GM23248 (cell line): ENCODE measurements at regions not wholly inside any gene's neighbourhood (a gene's known extent, or its start where the extent isn't known, plus 50 kb on each side); places are given as distances from the start of the nearest gene placed in this dataset.

Experiments
- DNase-seq: peaks from one replicate; pipeline ENCODE4 v3.0.0-alpha.2; 2015
- H2AFZ ChIP-seq: fragments of 200-600 bp; sonication (generic); 2 replicates; pipeline ENCODE4 v1.6.1; 2016; ENCODE audit warnings: antibody characterized with exemption
- H3F3A ChIP-seq: fragments of 200-600 bp; sonication (generic); 2 replicates; pipeline ENCODE4 v1.6.1; 2016; ENCODE audit warnings: mild to moderate bottlenecking, antibody characterized with exemption, mixed run types; ENCODE audit not compliant: insufficient read depth
- H3K27ac ChIP-seq: fragments of 200-600 bp; sonication (generic); 2 replicates; pipeline ENCODE4 v1.5.1; 2016; ENCODE audit warnings: mild to moderate bottlenecking
- H3K27me3 ChIP-seq: fragments of 200-600 bp; sonication (generic); replicated peaks from 2 replicates; pipeline ENCODE4 v1.6.1; 2016; ENCODE audit warnings: mild to moderate bottlenecking; ENCODE audit not compliant: insufficient read depth
- H3K36me3 ChIP-seq: fragments of 200-600 bp; sonication (generic); 2 replicates; pipeline ENCODE4 v1.6.1; 2016; ENCODE audit warnings: low read depth, mild to moderate bottlenecking
- H3K4me1 ChIP-seq: fragments of 200-600 bp; sonication (generic); 2 replicates; pipeline ENCODE4 v1.6.1; 2016; ENCODE audit warnings: mild to moderate bottlenecking; ENCODE audit not compliant: insufficient read depth
- H3K4me2 ChIP-seq: fragments of 200-600 bp; sonication (generic); one replicate; pipeline ENCODE4 v1.6.1; 2016; ENCODE audit warnings: mild to moderate bottlenecking; ENCODE audit not compliant: unreplicated experiment
- H3K4me3 ChIP-seq: fragments of 200-600 bp; sonication (generic); 2 replicates; pipeline ENCODE4 v1.5.1; 2016; ENCODE audit warnings: mild to moderate bottlenecking
- H3K79me2 ChIP-seq: fragments of 200-600 bp; sonication (generic); 2 replicates; pipeline ENCODE4 v1.6.1; 2016; ENCODE audit warnings: mild to moderate bottlenecking; ENCODE audit not compliant: insufficient read depth
- H3K9ac ChIP-seq: fragments of 200-600 bp; sonication (generic); 2 replicates; pipeline ENCODE4 v1.6.1; 2016; ENCODE audit warnings: mild to moderate bottlenecking
- H3K9me2 ChIP-seq: fragments of 200-600 bp; sonication (generic); 2 replicates; pipeline ENCODE4 v1.6.1; 2016; ENCODE audit warnings: mixed run types, mild to moderate bottlenecking, moderate library complexity; ENCODE audit not compliant: insufficient read depth
- H3K9me3 ChIP-seq: fragments of 200-600 bp; sonication (generic); one replicate; pipeline ENCODE4 v1.6.1; 2017; ENCODE audit warnings: low read depth
- H4K20me1 ChIP-seq: fragments of 200-600 bp; sonication (generic); 2 replicates; pipeline ENCODE4 v1.6.0; 2016; ENCODE audit not compliant: insufficient read depth
- EZH2 ChIP-seq: fragments of 200-600 bp; sonication (generic); IDR thresholded peaks from 2 replicates; pipeline ENCODE4 v1.6.1; 2018; ENCODE audit warnings: antibody characterized with exemption, mild to moderate bottlenecking; ENCODE audit not compliant: insufficient read depth, poor library complexity, severe bottlenecking
- EZH2phosphoT487 ChIP-seq: fragments of 200-600 bp; sonication (generic); IDR thresholded peaks from 2 replicates; pipeline ENCODE4 v1.6.1; 2018; ENCODE audit warnings: antibody characterized with exemption, moderate library complexity, mild to moderate bottlenecking, low read depth; ENCODE audit not compliant: insufficient read depth
- WGBS, 2 experiments: methylation state at CpG; one replicate each; pipeline ENCODE4 v1.1.6; 2015 to 2017; ENCODE audit warnings: low lambda C conversion rate in 2 of 2, low coverage in 1 of 2; ENCODE audit errors: missing lambda C conversion rate in 2 of 2; 5-methylcytosine and 5-hydroxymethylcytosine counted together
- in situ Hi-C: fragments of 300-500 bp; cut with MboI; formaldehyde crosslinking; loops from 2 replicates; pipeline ENCODE4 v1.15.0; 2020

DNA sequence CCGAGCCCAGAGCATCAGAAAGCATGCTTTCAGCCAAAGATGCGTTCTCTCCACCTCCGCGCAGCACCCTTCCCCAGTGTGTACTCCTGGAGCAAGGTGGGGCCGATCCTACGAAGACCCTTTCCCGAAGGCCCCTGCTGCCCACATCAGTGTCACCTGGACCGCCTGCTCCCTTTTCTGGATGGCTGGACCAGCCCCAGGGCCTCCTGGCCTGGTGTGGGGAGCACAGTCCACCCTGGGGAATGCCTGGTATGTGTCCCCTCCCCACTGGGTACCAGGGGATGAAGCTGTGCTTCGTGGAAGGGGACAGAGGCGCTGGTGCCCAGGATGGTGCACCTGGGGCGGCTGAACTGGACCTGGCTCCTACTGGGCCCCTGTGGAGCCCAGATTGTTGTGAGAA is 173.8 kb downstream of the SEC14L1 start:
- Histone ChIP-seq H3K27me3 (no peaks in the 10 kb centered on the region), H3K79me2 (peaks cover 6% of the 10 kb centered on the region; the same call in 1 of the 2 replicates), H2AFZ (no peak overlapping the region), H3F3A (peaks cover 26% of the 10 kb centered on the region), H3K4me2 (no peak overlapping the region), H4K20me1 (no peaks in the 10 kb centered on the region), H3K9ac (no peak overlapping the region), H3K36me3 (no peaks in the 10 kb centered on the region), H3K9me2 (no peaks in the 10 kb centered on the region), H3K4me3 (no peak overlapping the region), H3K27ac (no peak overlapping the region), H3K9me3 (no peaks in the 10 kb centered on the region), H3K4me1 (peaks cover 41% of the 10 kb centered on the region)
- no peak for DNase-seq
- TF ChIP-seq EZH2phosphoT487 (no peak), EZH2 (no peak)
- 92 to 96% methylated on average over 11 of the region's 11 CpGs for WGBS, 2 experiments
- in situ Hi-C loops, result no loop called here

DNA sequence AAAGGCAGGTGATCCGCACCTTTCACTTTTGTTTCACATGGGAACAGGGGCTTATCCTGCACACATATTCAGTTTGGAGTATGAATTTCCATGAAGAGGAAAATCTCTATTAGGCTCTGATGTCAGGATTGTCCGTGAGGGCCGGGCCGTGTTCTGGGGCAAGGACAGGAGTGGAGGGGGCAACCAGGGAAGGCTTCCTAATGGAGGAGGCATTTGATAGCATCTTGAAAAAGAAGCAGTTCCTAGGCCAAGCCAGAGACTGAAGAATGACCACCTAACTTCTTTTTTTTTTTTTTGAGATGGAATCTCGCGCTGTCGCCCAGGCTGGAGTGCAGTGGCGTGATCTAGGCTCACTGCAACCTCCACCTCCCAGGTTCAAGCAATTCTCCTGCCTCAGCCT is 174.2 kb downstream of the SEC14L1 start:
- no peak overlapping the region for H3K4me3 ChIP-seq
- H3K27me3 ChIP-seq, result no peaks in the 10 kb centered on the region
- 97 to 100% methylated on average over 8 of the region's 8 CpGs for WGBS, 2 experiments
- in situ Hi-C loops, result no loop called here
- H2AFZ ChIP-seq, result no peak overlapping the region
- peaks cover 25% of the 10 kb centered on the region for H3F3A ChIP-seq
- no peak overlapping the region for H3K4me2 ChIP-seq
- H3K9ac ChIP-seq, result no peak overlapping the region
- no peak for TF ChIP-seq EZH2phosphoT487
- TF ChIP-seq EZH2, result no peak
- no peaks in the 10 kb centered on the region for H4K20me1 ChIP-seq
- H3K9me3 ChIP-seq, result no peaks in the 10 kb centered on the region
- peaks cover 37% of the 10 kb centered on the region for H3K4me1 ChIP-seq
- peaks cover 6% of the 10 kb centered on the region; the same call in 1 of the 2 replicates for H3K79me2 ChIP-seq
- H3K9me2 ChIP-seq, result no peaks in the 10 kb centered on the region
- no peak for DNase-seq
- no peak overlapping the region for H3K27ac ChIP-seq
- H3K36me3 ChIP-seq, result no peaks in the 10 kb centered on the region

DNA sequence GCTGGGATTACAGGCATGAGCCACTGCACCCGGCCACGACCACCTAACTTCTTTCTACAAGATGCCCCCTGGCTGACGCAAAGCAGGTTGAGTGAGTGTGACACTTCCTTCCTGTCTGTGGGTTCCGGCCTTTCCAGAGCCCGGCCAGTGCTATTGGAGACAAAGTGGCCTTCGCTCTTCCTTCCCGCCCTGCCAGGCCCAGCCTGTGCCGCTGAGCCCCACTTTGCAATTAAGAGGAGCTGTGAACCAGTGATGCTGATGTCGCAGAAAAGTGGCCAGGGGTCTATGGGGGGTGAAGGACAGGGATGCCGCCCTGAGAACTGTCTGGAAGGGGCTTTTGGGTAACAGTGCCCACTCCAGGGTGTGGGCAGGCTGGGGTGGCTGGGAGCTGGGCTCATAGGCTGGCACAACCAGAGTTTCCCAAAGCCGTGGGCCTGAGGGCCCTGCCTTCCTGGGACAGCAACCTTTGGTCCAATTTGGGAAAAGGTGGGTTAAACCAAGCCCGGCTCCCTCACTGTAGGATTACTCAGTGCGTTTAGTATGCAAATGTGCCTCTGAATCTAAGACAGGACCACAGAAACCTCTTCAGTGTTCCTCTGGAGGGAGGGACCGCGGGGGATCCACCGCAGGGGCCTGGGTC is 174.9 kb downstream of the SEC14L1 start:
- TF ChIP-seq EZH2phosphoT487, result no peak
- TF ChIP-seq EZH2, result no peak
- Histone ChIP-seq H3K27ac (peak overlapping the region; percentile 62), H3K27me3 (no peaks in the 10 kb centered on the region), H3K9me3 (no peaks in the 10 kb centered on the region), H4K20me1 (no peaks in the 10 kb centered on the region), H3K9me2 (no peaks in the 10 kb centered on the region), H3K36me3 (no peaks in the 10 kb centered on the region), H3K79me2 (peaks cover 13% of the 10 kb centered on the region), H3K4me1 (peaks cover 35% of the 10 kb centered on the region), H3K9ac (peak overlapping the region; percentile 56), H3K4me3 (peak overlapping the region; percentile 35), H3F3A (peaks cover 25% of the 10 kb centered on the region), H3K4me2 (peak overlapping the region; percentile 57), H2AFZ (peak overlapping the region; percentile 64)
- 61 to 64% methylated on average over 16 of the region's 16 CpGs for WGBS, 2 experiments
- no peak for DNase-seq
- in situ Hi-C loops, result no loop called here

DNA sequence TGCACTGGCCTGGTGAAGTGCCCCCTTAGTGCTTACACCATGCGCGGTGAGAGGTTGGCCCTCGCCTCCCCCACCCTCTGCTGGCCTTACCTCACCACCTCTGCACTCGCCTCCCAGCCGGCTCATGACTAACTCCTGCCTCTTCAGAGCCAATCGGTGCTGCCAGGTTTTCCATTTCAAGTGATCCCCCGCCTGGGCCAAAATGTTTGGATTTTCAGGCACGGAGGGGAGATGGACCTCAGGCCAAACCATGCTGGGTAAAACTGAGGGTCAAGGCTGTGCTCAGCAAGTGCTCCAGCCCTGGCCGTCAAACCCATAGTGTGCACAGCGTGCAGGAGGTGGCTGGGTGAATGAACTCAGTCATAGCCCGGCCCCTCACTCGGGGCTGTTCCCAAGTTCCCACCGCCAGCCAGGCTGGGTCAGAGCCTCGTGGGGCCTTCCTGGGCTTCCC is 175.4 kb downstream of the SEC14L1 start:
- peaks cover 18% of the 10 kb centered on the region for H3K79me2 ChIP-seq
- 9 to 10% methylated on average over 14 of the region's 14 CpGs for WGBS, 2 experiments
- peak overlapping the region; percentile 57 for H3K4me2 ChIP-seq
- H3K27me3 ChIP-seq, result no peaks in the 10 kb centered on the region
- H3F3A ChIP-seq, result peaks cover 25% of the 10 kb centered on the region
- DNase-seq, result peak; percentile 91
- peak overlapping the region; percentile 35 for H3K4me3 ChIP-seq
- H4K20me1 ChIP-seq, result no peaks in the 10 kb centered on the region
- H3K9me3 ChIP-seq, result no peaks in the 10 kb centered on the region
- H3K4me1 ChIP-seq, result peaks cover 35% of the 10 kb centered on the region
- no peaks in the 10 kb centered on the region for H3K36me3 ChIP-seq
- peak overlapping the region; percentile 56 for H3K9ac ChIP-seq
- in situ Hi-C loops, result no loop called here
- peak overlapping the region; percentile 62 for H3K27ac ChIP-seq
- no peaks in the 10 kb centered on the region for H3K9me2 ChIP-seq
- no peak for TF ChIP-seq EZH2
- TF ChIP-seq EZH2phosphoT487, result no peak
- H2AFZ ChIP-seq, result peak overlapping the region; percentile 64

DNA sequence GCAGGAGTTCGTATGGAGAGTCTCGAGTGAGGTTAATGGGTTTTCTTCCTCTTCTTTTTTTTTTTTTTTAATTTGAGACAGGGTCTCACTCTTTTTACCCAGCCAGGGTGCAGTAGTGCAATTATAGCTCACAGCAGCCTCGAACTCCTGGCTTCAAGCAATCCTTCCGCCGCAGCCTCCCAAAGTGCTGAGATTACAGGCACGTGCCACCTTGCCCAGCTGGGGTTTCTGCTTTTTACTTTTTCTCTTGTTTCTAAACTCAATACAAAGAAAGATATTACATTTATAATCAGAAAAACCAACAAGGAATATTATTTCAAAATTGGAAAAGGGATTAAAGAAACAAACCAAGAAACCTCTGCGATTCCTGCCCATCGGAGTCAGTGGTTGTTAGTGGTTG is 175.9 kb downstream of the SEC14L1 start:
- no peaks in the 10 kb centered on the region for H3K9me2 ChIP-seq
- H3K4me1 ChIP-seq, result peaks cover 35% of the 10 kb centered on the region
- H3K9ac ChIP-seq, result peak overlapping the region; percentile 56; the same call in 1 of the 2 replicates
- H3K4me2 ChIP-seq, result peak overlapping the region; percentile 57
- no peaks in the 10 kb centered on the region for H3K27me3 ChIP-seq
- no peak for TF ChIP-seq EZH2phosphoT487
- no peak for TF ChIP-seq EZH2
- in situ Hi-C loops, result no loop called here
- WGBS, 2 experiments, result 86 to 93% methylated on average over 8 of the region's 8 CpGs
- H3K27ac ChIP-seq, result peak overlapping the region; percentile 62
- H3K79me2 ChIP-seq, result peaks cover 22% of the 10 kb centered on the region
- no peak for DNase-seq
- H4K20me1 ChIP-seq, result no peaks in the 10 kb centered on the region
- no peaks in the 10 kb centered on the region for H3K9me3 ChIP-seq
- H3K4me3 ChIP-seq, result peak overlapping the region; percentile 35; the same call in 1 of the 2 replicates
- no peaks in the 10 kb centered on the region for H3K36me3 ChIP-seq
- peak overlapping the region; percentile 64 for H2AFZ ChIP-seq
- peaks cover 25% of the 10 kb centered on the region for H3F3A ChIP-seq
